GDM1 (cell line): ENCODE measurements at regions not wholly inside any gene's neighbourhood (a gene's known extent, or its start where the extent isn't known, plus 50 kb on each side); places are given as distances from the start of the nearest gene placed in this dataset.

Source experiments
- DNase-seq: peaks from one replicate; lab custom pipeline; 2025; lab: John Stamatoyannopoulos, UW

DNA sequence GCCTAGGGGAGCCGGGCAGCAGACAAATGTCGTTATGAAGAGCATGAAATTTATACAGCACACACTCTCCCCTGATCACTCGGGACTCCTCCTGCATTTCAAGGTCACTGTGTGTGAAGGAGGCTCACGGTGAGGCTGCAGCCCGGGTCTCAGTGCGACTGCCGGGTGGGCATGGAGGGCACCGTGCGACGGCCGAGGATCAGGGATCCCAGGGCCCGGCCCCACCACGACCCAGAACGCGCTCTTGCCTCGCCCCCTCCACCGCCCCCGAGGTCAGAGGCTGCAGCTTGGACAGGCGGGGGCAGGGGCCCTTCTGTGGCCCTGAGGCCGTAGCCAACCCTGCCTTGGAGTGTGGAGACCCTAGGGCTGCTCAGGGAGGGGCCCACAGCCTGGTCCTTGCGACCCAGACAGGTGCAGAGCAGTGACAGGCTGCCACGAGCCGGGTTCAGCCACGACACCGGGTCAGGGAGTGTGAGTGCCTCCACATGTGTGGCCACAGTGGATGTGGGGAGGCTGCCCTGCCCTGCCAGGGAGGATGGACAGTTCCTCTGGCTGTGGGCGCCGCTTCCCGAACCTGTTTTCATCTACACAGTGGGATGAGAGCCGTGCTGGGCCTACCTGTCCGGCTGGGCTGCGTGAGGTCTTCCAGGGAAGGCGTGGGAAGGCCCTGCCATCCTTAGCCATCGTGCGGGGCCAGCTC is 89.3 kb upstream of the NKX1-1 start:
- DNase-seq, result no peak

DNA sequence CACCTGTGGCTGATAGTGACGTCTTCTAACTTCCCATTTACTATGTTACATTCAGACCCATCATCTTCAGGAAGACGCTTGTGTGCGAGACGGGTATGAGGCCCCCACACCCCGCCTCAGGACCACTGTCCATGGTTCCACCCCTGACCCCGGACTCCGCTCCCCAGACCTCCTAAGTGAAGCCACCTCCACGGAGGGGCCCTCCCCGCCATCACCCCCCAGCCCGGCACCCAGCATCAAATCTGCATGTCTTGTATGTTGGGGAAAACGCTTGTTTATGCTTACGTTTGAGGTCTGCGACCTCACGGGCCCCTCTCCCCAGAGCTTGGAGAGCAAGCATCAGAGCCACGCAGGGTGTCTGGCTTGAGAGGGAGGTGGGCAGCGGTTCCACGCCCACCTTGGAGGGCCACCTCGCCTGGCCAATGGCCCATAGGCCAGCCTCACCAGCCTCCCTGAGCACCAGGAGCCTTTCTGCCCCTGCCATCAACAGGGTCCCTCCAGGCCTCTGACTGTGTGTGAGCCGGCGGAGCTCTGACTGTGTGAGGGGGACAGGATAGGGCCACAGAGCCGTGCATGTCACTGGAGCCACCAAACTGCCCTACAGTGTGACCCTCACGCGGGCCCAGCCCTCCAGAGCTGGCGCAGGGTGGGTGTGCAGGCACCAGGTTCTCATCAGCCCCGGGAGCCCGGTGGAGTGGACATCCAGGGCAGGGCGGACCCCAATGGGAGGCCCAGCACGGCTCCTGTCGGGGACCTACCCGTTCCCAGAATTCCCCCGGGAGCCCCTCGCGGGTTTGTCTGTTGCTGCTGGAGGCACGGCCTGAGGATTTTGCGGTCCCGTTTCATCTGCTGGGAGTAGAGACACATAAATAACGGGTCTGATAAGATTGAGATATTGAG is 88.4 kb upstream of the NKX1-1 start:
- no peak for DNase-seq

DNA sequence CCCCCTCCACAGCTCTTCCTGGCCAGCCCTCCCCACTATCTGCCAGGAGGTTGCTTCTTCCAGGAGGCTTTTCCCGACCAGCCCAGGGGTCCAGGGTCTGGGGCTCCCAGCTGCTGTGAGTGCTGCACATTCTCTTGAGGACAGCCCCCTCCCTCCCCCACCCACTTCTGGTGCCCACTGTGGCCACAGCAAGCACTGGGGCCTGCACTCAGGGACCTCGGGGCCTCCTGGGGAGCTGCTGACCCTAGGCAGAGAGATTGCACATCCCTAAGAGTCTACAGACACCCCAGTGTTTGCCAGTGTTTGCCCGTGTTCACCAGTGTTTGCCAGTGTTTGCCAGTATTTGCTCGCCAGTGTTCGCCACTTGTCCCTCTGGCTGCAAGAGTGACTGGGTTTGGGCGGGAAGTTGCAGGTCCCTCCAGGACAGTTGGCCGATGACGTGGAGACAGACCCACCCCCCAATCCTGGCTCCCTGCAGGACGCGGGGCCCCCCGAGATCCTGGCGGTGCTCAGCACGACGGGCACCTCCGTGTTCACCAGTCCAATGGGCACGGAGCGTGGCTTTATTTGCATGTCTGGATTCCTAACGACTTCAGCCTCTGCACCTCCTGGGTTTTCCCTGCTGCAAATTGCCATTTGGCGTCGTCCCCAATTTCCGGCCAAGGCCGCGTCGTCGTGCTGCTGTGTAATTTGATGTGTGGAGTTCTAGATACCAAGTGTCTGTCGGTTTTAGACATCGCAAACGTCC is 87.5 kb upstream of the NKX1-1 start:
- no peak for DNase-seq

DNA sequence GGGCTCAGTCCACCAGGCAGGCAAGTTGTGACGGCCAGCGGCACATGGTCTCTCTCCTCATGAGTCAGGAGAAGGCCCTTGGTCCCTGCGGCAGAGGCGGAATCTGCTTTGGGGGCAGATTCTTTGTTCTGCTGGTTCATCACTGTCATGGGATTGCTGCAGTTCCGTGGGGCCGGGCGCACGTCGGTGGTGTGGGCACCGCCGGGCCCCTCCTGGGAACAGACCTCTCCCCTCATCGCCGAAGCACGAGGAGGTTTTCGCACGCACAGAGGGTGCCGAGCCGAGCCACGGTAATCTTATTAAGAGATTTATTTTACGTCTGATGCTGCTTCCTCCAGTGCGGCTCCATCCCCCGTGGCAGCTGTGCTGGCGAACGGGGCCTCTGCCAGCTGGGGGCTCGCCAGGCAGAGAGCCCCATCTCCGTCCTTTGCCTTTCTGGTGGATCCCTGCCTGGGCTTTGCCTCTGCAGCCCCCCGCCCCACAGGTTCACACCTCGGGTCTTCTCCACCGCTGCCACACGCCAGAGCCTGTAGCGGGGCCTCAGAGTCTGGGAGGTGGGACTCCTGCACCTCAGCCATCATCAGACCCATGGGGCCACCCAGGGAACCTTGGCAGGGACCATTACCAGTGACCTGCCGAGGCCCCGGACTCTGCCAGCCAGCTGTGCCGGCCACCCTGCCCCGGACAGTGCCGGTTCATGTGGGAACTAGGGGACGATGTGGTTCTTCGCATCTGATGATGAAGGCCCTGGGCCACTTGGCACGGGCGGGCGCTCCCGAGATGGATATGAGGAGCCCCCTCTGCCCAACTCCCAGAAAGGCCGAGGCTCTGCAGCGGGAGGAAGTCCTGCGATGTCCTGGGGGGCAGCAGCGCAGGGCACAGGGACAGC is 86.7 kb upstream of the NKX1-1 start:
- DNase-seq, result no peak

DNA sequence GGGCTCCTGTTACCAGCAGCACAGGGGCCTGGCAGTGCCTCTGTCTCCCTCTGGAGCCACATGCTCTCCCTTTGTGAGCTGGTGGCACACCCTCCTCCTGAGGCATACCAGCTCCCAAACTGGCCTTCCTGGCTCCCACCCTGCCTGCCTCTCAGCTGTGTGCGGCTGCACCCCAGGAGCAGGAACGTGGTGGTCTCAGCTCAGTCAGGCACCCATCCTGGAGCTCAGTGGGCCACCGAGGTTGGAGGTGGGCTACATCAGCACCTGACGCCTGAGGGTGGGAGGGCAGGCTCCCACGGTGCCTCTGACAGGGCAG is 85.9 kb upstream of the NKX1-1 start:
- DNase-seq, result no peak

DNA sequence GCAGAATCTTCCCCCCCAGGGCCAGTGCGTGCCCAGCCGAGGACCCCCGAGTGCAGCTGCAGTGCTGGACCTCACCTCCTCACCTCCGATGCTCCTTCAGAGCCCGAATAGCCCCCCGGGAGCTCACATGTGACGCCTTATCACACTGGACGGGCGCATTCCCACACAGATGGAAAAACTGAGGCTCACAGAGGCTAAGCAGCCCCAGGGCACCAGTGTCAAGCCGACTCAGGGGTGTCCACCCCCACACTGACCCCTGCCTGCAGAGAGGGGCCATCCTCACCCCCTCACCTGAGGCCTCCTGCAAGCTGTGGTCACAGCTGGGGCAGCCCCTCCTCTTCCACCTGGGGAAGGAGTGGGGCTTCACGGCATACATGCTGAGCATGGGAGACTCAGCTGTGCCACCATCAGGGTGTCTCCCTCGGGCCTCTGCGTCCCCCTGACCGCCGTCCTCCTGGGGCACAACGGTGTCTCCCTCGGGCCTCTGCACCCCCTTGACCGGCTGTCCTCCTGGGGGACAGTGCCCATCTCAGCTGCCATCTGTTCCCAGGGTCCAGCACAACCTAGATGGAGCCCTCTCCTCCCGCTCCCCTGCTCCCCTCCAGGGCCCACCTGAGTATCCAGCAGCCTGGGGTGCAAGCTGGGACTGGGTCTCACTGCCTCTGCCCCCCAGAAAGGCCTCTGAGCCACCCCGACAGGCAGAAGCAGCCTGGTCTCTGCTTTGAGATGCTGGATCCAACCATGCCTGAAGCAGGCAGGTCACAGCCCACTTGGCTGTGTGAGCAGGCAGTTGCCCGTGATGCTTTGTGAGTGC is 85.3 kb upstream of the NKX1-1 start:
- DNase-seq, result no peak

DNA sequence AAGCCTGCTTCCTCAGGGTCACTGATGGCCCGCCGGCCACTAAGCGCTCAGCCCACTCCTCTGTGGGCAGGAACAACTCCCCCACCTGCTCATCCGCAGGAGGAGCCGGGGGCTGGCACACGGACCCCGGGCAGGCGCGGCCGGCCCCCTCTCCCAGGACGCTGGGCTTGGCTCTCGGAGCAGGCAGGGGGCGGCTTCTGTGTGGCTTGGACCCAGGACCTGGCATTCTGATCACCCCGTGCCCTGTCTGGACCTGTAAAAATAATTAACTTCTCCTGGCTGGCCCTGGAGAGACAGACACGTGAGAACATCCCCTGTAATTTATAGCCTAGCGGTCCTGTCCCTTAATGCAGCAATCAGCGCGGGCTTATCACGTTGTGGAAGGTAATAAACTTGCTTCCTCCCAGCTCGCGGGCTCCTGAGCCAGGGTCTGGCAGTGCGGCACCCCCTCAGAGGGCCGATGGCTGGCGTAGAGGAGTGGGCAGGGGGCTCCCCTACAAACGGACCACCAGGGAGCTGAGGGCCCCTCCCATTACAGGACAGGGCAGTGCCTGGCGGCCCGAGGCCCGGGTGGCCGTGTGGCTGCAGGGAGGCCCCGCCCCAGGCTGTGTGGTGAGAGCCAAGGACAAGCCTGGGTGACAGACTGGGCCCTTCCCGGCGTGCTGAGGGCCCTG is 84.5 kb upstream of the NKX1-1 start:
- no peak for DNase-seq

DNA sequence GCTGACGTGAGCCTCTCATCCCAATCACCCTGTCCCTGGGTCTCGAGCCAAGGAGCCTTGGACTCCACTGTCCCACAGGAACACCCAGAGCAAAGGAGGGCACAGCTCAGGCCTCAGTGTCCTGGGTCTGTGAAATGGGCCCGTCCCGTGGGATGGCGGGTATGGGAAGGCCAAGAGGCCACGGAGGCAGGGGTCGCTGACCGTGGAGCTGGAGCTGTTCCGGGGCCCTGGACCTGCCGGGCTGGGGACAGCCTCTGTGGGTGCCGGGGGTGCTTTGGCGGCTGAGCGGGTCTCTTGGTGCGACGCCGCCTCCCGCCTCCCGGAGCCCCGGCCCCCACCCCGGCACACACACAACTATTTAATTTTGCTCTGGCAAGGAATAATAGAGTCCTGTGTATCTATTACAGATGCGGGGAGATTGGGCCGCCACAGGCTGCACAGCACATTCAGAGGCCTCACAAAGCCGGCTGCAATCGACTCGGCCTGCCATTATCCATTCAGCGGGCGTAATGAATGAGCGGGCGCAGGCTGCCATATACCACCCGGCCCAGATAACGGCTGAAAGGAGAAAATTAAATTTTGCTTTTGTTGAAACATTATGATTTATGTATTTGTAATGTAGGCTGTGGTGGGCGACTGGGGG is 83.9 kb upstream of the NKX1-1 start:
- DNase-seq, result no peak

DNA sequence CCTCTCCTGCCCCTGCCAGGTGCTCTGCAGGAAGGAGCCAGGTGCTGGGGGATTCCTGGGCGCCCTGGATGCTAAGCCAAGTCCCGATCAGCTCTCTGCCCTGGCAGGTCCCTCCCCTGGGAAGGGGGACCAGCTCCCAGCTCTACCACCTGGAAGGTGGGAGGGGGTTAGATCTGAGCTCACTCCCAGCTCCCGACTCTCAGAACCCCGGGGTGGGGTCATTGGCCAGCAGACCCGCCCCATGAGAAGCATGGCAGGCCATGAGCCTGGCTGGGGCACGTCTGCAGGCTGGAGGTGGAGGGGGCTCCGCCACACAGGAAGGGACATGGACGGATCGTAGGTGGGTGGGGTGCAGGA is 83.4 kb upstream of the NKX1-1 start:
- no peak for DNase-seq

DNA sequence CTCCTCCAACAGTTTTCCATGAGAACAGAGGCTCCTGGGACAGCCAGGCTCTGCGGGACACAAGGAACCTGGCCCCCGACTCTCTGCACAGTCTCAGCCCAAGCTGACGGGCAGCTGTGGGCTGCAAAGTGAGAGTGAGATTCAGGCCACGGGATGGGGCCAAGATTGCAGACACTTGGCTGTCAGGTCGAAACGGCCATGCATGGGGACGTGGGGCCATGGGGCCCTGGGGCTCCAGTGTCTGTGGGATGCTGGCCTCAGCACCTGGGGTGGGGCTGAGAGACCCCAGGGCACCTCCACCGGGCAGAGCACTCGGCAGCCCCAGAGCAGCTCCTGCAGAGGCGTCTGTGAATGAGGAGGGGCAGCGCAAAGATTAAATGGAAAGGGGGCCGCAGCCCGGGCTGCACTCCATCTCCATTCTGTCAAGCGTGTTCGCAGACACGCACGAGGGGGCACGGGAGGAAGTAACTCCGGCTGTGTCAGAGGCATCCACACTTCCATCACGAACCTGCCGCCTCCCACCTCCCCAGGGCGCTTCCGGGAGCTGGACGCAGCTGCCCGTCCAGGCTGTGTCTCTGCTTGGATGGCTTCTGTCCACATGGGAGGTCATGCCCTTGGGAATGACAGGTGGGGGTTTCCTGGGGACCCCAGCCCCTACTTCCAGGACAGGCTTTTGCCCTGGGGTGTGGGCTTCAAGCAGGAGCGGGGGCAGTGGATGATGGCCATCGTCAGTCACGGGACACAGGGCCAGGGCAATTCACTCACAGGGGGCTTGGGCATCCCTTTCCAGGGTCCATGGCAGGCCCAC is 82.8 kb upstream of the NKX1-1 start:
- no peak for DNase-seq

DNA sequence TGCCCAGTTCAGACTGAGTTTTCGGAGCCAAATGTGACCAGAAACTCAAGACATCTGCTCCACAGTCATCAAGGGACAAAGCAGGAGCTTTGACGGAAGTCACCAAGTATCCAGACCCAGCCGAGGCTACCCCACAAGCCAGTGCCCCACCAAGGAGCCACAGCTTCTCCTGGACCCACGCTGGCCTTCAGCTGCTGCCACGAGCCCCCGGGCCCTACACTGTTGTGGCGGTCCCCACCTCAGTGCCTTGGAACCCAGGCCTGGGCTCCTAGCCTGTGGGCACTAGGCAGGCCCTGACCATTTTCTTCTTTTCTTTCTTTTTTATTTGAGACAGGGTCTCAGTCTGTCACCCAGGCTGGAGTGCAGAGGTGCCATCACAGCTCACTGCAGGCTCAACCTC is 82.1 kb upstream of the NKX1-1 start:
- DNase-seq, result no peak

DNA sequence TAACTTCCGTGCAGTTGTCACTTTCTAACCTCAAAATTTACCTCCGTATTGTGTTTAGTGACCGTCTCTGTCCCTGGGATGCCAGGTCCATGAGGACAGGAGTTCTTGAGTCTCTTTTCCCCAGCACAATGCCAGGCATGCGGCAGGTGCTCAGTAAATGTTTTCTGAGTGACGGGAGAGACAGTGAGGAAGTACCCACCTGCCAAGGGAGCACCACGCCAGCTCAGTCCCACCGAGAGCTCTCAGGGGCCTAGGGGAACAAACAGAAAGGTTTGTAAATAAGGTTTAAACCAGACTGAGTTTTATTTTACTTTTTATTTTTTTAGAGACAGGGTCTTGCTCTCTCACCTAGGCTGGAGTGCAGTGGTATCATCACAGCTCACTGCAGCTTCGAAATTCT is 81.5 kb upstream of the NKX1-1 start:
- no peak for DNase-seq

DNA sequence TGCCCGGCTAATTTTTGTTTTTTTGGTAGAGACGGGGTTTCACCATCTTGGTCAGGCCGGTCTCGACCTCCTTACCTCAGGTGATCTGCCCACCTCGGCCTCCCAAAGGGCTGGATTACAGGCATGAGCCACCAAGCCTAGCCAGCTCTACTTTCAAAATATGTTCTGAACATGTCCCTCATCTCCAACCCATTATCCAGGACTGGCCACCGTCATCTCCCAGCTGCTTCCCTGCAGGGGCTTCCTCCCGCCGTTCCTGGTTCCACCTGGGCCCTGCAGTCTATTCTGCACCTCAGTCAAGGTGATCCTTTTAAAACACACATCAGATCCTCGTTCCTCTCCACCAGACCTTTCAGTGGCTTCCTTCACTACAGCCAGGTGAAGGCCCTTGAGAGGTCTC is 80.9 kb upstream of the NKX1-1 start:
- DNase-seq, result no peak

DNA sequence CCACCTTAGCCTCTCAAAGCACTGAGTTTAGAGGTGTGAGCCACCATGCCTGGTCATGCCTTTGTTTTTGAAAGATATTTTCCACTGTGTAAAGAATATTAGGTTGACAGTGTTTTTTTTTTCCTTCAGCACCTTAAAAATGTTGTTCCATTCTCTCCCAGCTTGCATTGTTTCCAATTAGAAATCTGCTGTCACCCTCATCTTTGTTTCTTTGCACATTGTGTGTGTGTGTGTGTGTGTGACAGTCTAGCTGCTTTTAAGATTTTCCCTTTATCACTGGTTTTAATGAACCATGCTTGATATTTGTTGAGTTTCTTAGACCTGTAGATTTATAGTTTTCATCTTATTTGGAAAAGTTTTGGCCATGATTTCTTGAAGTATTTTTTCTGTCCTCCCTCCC is 79.0 kb upstream of the NKX1-1 start:
- DNase-seq, result no peak

DNA sequence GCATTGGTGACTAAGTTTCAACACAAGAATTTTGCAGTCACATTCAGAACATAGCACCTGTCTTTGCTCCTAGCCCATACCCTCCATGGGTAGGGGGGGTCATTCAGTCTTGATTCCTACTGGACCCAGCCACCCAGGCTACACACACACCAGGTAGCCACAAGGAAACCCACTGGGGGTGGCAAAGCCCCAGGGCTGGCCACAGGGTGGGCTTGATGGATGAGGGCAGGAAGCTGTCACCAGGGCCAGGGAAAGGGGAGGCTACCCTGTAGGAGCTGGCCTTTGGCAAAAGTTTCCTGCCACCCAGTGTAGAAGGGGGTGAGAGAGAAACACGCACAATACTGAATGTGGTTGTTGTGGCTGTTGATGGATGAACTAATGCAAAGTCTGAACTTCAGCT is 74.5 kb upstream of the NKX1-1 start:
- no peak for DNase-seq

DNA sequence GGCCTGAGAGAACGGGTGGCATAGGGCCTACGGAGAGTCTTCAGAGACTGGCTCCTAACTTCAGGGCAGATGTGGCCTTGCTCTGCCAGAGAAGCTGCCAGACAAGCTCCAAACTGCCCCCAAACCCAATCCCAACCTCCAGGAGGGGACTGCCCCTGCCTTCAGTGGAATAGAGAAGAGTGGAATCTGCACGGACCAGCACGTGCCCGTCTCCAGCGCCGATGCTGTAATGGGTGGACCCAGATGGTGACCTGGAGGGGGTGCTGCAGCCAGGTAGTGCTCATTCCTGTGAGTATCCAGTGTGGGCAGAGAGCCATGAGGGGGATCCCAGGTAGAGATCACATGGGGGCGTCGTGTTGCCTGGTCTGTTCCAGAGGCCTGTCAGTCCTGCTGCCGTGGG is 73.2 kb upstream of the NKX1-1 start:
- no peak for DNase-seq

DNA sequence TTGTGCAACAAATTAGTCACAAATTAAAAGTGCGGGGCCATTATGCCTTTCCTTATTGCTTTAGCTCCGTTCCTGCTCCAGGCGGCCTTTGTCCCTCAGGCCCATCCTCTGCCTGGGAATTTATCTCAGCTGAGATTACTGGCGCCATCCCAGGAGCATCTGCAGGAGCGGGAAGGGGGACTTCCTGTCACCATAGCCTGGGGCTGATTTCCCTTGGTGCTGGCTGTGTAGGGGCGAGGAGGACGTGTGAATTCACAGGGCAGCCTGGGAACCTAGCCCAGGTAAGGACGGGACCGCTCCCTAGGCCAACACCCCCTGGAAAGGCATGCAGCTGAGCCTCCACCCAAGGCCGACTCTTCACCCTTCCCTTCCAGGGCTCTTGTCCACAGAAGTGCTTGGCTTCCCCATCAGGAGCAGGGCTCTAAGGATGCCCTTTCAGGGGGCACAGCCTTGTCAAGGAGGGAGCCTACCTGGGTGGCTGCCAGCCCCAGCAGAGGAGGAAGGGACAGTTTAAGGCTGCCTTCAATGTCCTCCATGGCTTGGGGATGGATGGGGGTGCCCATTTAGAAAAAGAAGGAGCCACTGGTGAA is 72.6 kb upstream of the NKX1-1 start:
- DNase-seq, result no peak

DNA sequence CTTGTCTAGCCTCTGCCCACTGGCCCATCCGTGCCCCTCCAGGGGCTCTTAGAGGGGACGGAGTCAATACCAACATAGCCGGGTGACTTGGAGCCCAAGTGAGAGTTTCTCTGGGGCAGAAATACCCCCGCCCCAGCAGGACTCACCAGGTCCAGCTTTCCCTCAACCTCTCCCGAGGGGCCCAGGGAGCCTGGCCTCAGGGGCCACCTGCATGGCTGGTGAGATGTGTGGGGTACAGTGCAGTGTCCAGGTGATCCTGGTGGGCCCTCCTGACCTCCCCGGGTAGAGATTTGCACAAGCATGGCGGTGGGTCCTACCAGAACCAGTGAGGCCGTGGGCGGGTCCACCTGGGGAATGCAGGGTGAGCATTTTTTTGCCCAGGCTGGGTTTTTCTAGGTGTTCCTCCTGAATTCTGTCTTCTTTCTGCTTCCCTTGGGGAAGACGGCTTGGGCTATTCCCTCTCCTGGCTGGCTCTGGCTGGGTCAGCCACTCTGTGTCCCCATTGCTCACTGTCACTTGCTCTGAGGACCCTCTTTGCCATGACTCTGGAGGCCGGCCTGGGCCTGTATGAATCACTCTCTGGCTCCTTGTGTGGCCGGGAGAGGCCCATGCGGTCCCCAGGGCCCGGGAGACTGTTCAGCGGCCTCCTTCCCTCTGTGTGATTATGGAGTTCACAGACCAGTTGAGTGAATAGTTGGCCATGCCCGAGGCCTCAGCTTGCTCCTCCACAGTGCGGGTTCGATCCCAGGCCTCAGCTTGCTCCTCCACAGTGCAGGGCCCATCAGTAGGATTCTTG is 71.0 kb upstream of the NKX1-1 start:
- DNase-seq, result no peak
